GM18861 (cell line): ENCODE measurements at regions not wholly inside any gene's neighbourhood (a gene's known extent, or its start where the extent isn't known, plus 50 kb on each side); places are given as distances from the start of the nearest gene placed in this dataset.
"Not testable (repeated sequence)": the region's sequence is repeated elsewhere in the genome, so short reads cannot be mapped to it uniquely, and the experiment has no call there.

Experiments used
- ATAC-seq: cut with Tn5 transposase; IDR thresholded peaks from one replicate; pipeline ENCODE4 v1.9.1; 2021; ENCODE audit not compliant: unreplicated experiment

- no peak for ATAC-seq
These were observed 196.1 kb upstream of the SVIL start for GRCh38 chr10:29830531-29831512.

GRCh38 chr10:29829776-29830175 lies 195.0 kb upstream of the SVIL start:
- ATAC-seq, result no peak

GRCh38 chr10:29828956-29829355 lies 194.2 kb upstream of the SVIL start:
- no peak for ATAC-seq

- ATAC-seq, result no peak
These were observed 193.7 kb upstream of the SVIL start for GRCh38 chr10:29828440-29828894.

- no peak for ATAC-seq
These were observed 192.7 kb upstream of the SVIL start for GRCh38 chr10:29827512-29827911.

- ATAC-seq, result no peak
These were observed 192.2 kb upstream of the SVIL start for GRCh38 chr10:29826801-29827450.

GRCh38 chr10:29826221-29826620 lies 191.4 kb upstream of the SVIL start:
- ATAC-seq, result no peak

- no peak for ATAC-seq
These were observed 188.8 kb upstream of the SVIL start for GRCh38 chr10:29823553-29824080.

- ATAC-seq, result no peak
These were observed 186.2 kb upstream of the SVIL start for GRCh38 chr10:29820890-29821461.

GRCh38 chr10:29816801-29817558 lies 182.2 kb upstream of the SVIL start:
- no peak for ATAC-seq

GRCh38 chr10:29815572-29815971 lies 180.8 kb upstream of the SVIL start:
- no peak for ATAC-seq

- no peak for ATAC-seq
These were observed 177.1 kb upstream of the SVIL start for GRCh38 chr10:29811751-29812427.

- ATAC-seq, result no peak
These were observed 176.0 kb upstream of the SVIL start for GRCh38 chr10:29810816-29811215.

GRCh38 chr10:29810231-29810630 lies 175.5 kb upstream of the SVIL start:
- not testable (repeated sequence) for ATAC-seq

- no peak for ATAC-seq
These were observed 174.6 kb upstream of the SVIL start for GRCh38 chr10:29809383-29809782.

- ATAC-seq, result no peak
These were observed 172.5 kb upstream of the SVIL start for GRCh38 chr10:29807163-29807806.

- ATAC-seq, result no peak
These were observed 171.6 kb upstream of the SVIL start for GRCh38 chr10:29806350-29806788.

GRCh38 chr10:29805134-29805723 lies 170.5 kb upstream of the SVIL start:
- no peak for ATAC-seq
